NB4 (cell line): ENCODE measurements at regions not wholly inside any gene's neighbourhood (a gene's known extent, or its start where the extent isn't known, plus 50 kb on each side); places are given as distances from the start of the nearest gene placed in this dataset.

ENCODE experiments used
- CTCF ChIP-seq: IDR thresholded peaks from one replicate; pipeline ENCODE4 v1.5.1; 2012; ENCODE audit warnings: low read depth, low read length
- MAX ChIP-seq: IDR thresholded peaks from 2 replicates; pipeline ENCODE4 v1.6.1; 2011; ENCODE audit warnings: low read depth, low read length
- POLR2A ChIP-seq: IDR thresholded peaks from 2 replicates; pipeline ENCODE4 v1.6.1; 2011; ENCODE audit warnings: mild to moderate bottlenecking; ENCODE audit not compliant: insufficient read length; ENCODE audit errors: extremely low read depth

- no peak for TF ChIP-seq CTCF
- no peak for TF ChIP-seq POLR2A
- TF ChIP-seq MAX, result no peak
Measured at GRCh38 chr9:126225611-126226609, 100.7 kb upstream of the MVB12B start.
